ENCODE measurements at regions not wholly inside any gene's neighbourhood (a gene's known extent, or its start where the extent isn't known, plus 50 kb on each side); places are given as distances from the start of the nearest gene placed in this dataset.

DNA sequence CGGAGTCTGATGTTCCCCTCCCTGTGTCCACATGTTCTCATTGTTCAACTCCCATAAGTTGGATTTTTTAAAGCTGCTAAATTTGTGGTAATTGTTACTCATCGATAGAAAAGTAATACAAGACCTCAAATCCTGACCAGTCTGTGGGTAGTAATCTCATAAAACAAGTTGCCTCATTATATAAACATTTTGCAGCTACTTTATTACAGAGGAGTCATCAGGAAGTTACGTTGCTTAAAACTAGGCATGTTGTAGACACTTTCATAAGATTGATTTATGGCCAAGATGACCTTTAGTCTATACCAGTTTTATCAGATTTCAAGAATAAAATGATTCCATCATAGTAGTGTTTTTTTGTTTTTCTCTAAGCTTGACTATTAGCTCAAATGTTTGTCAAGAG lies 208.8 kb downstream of the GIPC2 start:
- no peak overlapping the region for H3K4me3 Mint-ChIP-seq
- H3K27ac Mint-ChIP-seq, result no peak overlapping the region
- peaks cover 38% of the 10 kb centered on the region for H3K4me1 Mint-ChIP-seq (ENCODE audit: low read depth)
- H3K27me3 Mint-ChIP-seq (ENCODE audit: insufficient read depth), result peaks cover 13% of the 10 kb centered on the region
- peak; percentile 78 for DNase-seq
- TF ChIP-seq, protein P1, sequence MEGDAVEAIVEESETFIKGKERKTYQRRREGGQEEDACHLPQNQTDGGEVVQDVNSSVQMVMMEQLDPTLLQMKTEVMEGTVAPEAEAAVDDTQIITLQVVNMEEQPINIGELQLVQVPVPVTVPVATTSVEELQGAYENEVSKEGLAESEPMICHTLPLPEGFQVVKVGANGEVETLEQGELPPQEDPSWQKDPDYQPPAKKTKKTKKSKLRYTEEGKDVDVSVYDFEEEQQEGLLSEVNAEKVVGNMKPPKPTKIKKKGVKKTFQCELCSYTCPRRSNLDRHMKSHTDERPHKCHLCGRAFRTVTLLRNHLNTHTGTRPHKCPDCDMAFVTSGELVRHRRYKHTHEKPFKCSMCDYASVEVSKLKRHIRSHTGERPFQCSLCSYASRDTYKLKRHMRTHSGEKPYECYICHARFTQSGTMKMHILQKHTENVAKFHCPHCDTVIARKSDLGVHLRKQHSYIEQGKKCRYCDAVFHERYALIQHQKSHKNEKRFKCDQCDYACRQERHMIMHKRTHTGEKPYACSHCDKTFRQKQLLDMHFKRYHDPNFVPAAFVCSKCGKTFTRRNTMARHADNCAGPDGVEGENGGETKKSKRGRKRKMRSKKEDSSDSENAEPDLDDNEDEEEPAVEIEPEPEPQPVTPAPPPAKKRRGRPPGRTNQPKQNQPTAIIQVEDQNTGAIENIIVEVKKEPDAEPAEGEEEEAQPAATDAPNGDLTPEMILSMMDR (IDR thresholded peaks at IDR 0.05), result no peak
- H3K9me3 Mint-ChIP-seq, result peaks cover 4% of the 10 kb centered on the region; the same call in 1 of the 2 replicates
- H3K36me3 Mint-ChIP-seq (ENCODE audit: low read depth), result peaks cover 27% of the 10 kb centered on the region

DNA sequence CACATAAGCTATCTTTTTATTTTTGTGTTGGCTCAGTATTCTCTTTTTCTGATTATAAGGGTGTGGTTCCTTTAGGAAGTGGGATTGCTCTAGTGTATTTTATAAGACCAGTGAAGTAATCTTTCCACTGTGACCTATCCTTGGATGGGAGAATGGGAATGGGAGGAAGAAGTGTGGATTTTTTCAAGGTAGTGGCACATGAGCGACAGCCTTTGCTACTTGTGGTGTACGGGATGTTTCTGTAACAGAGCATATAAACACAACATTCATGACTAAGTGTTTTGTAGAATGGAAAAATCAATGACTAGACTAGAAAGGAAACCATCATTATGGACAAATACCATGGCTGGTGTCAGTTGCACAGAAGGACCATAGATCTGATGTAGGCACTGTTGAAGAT lies 209.6 kb downstream of the GIPC2 start:
- Mint-ChIP-seq H3K27me3 (ENCODE audit: insufficient read depth) (peaks cover 13% of the 10 kb centered on the region), H3K4me3 (no peak overlapping the region), H3K36me3 (ENCODE audit: low read depth) (peaks cover 34% of the 10 kb centered on the region), H3K4me1 (ENCODE audit: low read depth) (peaks cover 38% of the 10 kb centered on the region), H3K27ac (no peak overlapping the region), H3K9me3 (peaks cover 11% of the 10 kb centered on the region; the same call in 1 of the 2 replicates)
- peak; percentile 6 for DNase-seq
- TF ChIP-seq, protein P1 (IDR thresholded peaks at IDR 0.05), result no peak

DNA sequence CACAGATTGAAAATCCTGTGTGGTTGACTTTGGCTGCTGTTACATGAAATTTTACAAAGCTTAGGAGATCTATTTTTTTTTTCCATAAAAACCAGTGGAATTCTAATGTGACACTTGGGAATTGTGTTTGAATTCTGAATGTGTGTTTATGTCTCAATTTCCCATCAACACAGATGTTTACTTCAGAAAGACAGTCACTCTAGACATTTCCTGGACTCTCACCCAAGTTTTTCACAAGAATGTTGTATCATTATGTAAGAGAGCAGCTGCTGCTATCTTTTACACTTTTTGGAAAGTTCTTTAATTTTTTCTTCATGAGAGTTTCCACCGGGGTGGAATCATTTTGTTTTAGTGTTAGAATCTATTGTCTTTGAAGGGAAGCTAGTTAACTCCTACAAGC lies 210.1 kb downstream of the GIPC2 start:
- H3K27me3 Mint-ChIP-seq (ENCODE audit: insufficient read depth), result peaks cover 11% of the 10 kb centered on the region
- H3K36me3 Mint-ChIP-seq (ENCODE audit: low read depth), result peaks cover 31% of the 10 kb centered on the region
- H3K4me1 Mint-ChIP-seq (ENCODE audit: low read depth), result peaks cover 38% of the 10 kb centered on the region
- DNase-seq, result no peak
- TF ChIP-seq, protein P1 (IDR thresholded peaks at IDR 0.05), result no peak
- H3K9me3 Mint-ChIP-seq, result peaks cover 11% of the 10 kb centered on the region; the same call in 1 of the 2 replicates
- no peak overlapping the region for H3K27ac Mint-ChIP-seq
- no peak overlapping the region for H3K4me3 Mint-ChIP-seq

DNA sequence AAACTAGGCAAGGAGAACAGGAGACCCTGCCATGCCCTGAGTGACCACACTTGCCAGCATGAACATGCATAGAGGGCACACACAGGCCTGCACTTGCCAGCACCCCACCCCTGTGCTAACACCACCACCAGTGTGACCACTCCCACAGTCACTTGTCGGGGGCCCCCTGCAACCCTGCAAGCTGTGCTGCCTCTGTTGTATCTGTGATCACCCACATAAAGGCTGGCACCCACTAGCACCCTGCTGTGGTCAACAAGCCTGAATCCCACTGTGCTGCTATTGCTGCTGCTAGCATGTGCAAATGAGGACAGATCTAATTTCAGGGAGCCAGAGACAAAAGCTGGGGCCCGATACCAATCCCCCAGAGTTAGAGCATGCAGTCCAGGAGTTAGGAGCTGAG lies 217.7 kb downstream of the GIPC2 start:
- H3K27me3 Mint-ChIP-seq (ENCODE audit: insufficient read depth), result peaks cover 7% of the 10 kb centered on the region; the same call in 1 of the 2 replicates

DNA sequence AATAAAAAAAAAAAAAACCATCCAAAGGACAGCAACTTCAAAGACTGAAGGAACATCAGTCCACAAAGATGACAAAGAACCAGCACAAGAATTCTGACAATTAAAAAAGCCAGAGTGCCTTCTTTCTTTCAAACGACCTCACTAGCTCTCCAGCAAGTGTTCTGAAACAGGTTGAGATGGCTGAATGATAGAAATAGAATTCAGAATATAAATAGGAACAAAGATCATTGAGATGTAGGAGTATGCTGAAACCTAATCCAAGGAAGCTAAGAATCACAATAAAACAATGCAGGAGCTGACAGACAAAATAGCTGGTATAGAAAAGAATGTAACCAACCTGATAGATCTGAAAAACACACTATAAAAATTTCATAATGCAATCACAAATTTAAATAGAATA lies 218.2 kb downstream of the GIPC2 start:
- TF ChIP-seq, protein P1 (IDR thresholded peaks at IDR 0.05), result no peak
- H3K4me1 Mint-ChIP-seq (ENCODE audit: low read depth), result no peaks in the 10 kb centered on the region
- H3K27me3 Mint-ChIP-seq (ENCODE audit: insufficient read depth), result peaks cover 7% of the 10 kb centered on the region; the same call in 1 of the 2 replicates
- H3K9me3 Mint-ChIP-seq, result peaks cover 18% of the 10 kb centered on the region
- no peak for DNase-seq
- H3K36me3 Mint-ChIP-seq (ENCODE audit: low read depth), result peaks cover 23% of the 10 kb centered on the region
- no peak overlapping the region for H3K4me3 Mint-ChIP-seq
- no peak overlapping the region for H3K27ac Mint-ChIP-seq

More for the DNA sequence above, 217.7 kb downstream of the GIPC2 start:
- Mint-ChIP-seq H3K9me3 (peaks cover 18% of the 10 kb centered on the region), H3K36me3 (ENCODE audit: low read depth) (peaks cover 24% of the 10 kb centered on the region), H3K4me1 (ENCODE audit: low read depth) (no peaks in the 10 kb centered on the region), H3K27ac (no peak overlapping the region), H3K4me3 (no peak overlapping the region)
- TF ChIP-seq, protein P1 (IDR thresholded peaks at IDR 0.05), result no peak
- DNase-seq, result no peak
